Transverse colon (tissue), 4 donors: ENCODE measurements at regions not wholly inside any gene's neighbourhood (a gene's known extent, or its start where the extent isn't known, plus 50 kb on each side); places are given as distances from the start of the nearest gene placed in this dataset.

Experiments used
- DNase-seq: peaks from one replicate; pipeline ENCODE4 v3.0.0-alpha.2; 2019
- H3K27ac ChIP-seq, 4 donors: fragments of 200-600 bp; sonication (generic); 2 replicates each; pipeline ENCODE4 v1.5.1; 2016 to 2018; ENCODE audit warnings: inconsistent platforms in 4 of 4
- H3K27me3 ChIP-seq: fragments of 200-600 bp; sonication (generic); 2 replicates; pipeline ENCODE4 v1.5.1; 2017; ENCODE audit warnings: inconsistent platforms
- H3K36me3 ChIP-seq, 4 donors: fragments of 200-600 bp; sonication (generic); 2 replicates each; pipeline ENCODE4 v1.5.1; 2017 to 2019; ENCODE audit warnings: inconsistent platforms in 4 of 4
- H3K4me1 ChIP-seq, 4 donors: fragments of 200-600 bp; sonication (generic); 2 replicates each; pipeline ENCODE4 v1.5.1; 2017 to 2020; ENCODE audit warnings: inconsistent platforms in 4 of 4
- H3K4me3 ChIP-seq, 4 donors: fragments of 200-600 bp; sonication (generic); 1 replicate in 1 of 4; 2 replicates in 3 of 4; pipeline versions ENCODE4 v1.5.1 to v1.6.1; 2017 to 2019; ENCODE audit warnings: inconsistent platforms in 4 of 4
- H3K9me3 ChIP-seq, 2 donors: fragments of 200-600 bp; sonication (generic); 2 replicates each; pipeline ENCODE4 v1.5.1; 2017 to 2019; ENCODE audit warnings: inconsistent platforms in 2 of 2
- EP300 ChIP-seq: sonication (generic); formaldehyde crosslinking; IDR thresholded peaks from one replicate; pipeline ENCODE4 v1.6.1; 2017; ENCODE audit warnings: antibody characterized with exemption, low read depth
- POLR2A ChIP-seq: fragments of 450-650 bp; IDR thresholded peaks from one replicate; pipeline ENCODE4 v1.6.1; 2016; ENCODE audit warnings: antibody characterized with exemption, mild to moderate bottlenecking, moderate library complexity
- POLR2AphosphoS5 ChIP-seq, 3 donors: sonication (generic); formaldehyde crosslinking; IDR thresholded peaks; one replicate each; pipeline ENCODE4 v1.6.1; 2016; ENCODE audit warnings: antibody characterized with exemption in 3 of 3
- WGBS, 2 donors: methylation state at CpG; one replicate each; pipeline ENCODE4 v1.1.5; 2018; ENCODE audit warnings: low coverage in 1 of 2; 5-methylcytosine and 5-hydroxymethylcytosine counted together
- in situ Hi-C, 4 donors: fragments of 200-750 bp; cut with MboI; loops; one replicate each; pipeline versions ENCODE4 v1.15.0 to v1.15.1; 2017; ENCODE audit warnings: low sequenced_read_pairs in 3 of 4, low pct_ligation_motif_present in 1 of 4, low pct_unique_long_range_greater_than_20kb in 1 of 4
- intact Hi-C: fragments of 100-400 bp; cut with DNase I; formaldehyde crosslinking; loops from one replicate; pipeline ENCODE4 v1.15.1; 2023; ENCODE audit warnings: low total_unique reads
- TF ChIP-seq, protein P1 (sequence below), 5 experiments: fragments of 200-600 bp in 3 of 5; fragments of 450-650 bp in 2 of 5; sonication (generic) in 3 of 5; IDR thresholded peaks; 1 replicate in 2 of 5; 2 replicates in 3 of 5; pipeline ENCODE4 v1.5.1; 2016 to 2017; ENCODE audit warnings: antibody characterized with exemption in 5 of 5, inconsistent platforms in 3 of 5, mild to moderate bottlenecking in 2 of 5, moderate library complexity in 1 of 5

- no peak overlapping the region for H3K27ac ChIP-seq
- TF ChIP-seq EP300 (no peak), POLR2A (no peak), POLR2AphosphoS5 (IDR thresholded peaks at IDR 0.05) (no peak)
- TF ChIP-seq, protein P1, sequence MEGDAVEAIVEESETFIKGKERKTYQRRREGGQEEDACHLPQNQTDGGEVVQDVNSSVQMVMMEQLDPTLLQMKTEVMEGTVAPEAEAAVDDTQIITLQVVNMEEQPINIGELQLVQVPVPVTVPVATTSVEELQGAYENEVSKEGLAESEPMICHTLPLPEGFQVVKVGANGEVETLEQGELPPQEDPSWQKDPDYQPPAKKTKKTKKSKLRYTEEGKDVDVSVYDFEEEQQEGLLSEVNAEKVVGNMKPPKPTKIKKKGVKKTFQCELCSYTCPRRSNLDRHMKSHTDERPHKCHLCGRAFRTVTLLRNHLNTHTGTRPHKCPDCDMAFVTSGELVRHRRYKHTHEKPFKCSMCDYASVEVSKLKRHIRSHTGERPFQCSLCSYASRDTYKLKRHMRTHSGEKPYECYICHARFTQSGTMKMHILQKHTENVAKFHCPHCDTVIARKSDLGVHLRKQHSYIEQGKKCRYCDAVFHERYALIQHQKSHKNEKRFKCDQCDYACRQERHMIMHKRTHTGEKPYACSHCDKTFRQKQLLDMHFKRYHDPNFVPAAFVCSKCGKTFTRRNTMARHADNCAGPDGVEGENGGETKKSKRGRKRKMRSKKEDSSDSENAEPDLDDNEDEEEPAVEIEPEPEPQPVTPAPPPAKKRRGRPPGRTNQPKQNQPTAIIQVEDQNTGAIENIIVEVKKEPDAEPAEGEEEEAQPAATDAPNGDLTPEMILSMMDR (IDR thresholded peaks at IDR 0.05) = no peak
- intact Hi-C loops (no loop called here), in situ Hi-C loops (no loop called here)
- 86 to 100% methylated on average over 1 to 3 of the region's 3 CpGs for WGBS, 2 donors
- no peak overlapping the region for H3K4me3 ChIP-seq
- H3K36me3 ChIP-seq = no peaks in the 10 kb centered on the region
- no peaks in the 10 kb centered on the region for H3K27me3 ChIP-seq
- no peaks in the 10 kb centered on the region for H3K9me3 ChIP-seq
- DNase-seq = no peak
- H3K4me1 ChIP-seq = peaks cover 0 to 20% (median 9%) of the 10 kb centered on the region in 4 donors
These were observed 209.7 kb downstream of the SMAD2 start for GRCh38 chr18:47720741-47721140.

DNA sequence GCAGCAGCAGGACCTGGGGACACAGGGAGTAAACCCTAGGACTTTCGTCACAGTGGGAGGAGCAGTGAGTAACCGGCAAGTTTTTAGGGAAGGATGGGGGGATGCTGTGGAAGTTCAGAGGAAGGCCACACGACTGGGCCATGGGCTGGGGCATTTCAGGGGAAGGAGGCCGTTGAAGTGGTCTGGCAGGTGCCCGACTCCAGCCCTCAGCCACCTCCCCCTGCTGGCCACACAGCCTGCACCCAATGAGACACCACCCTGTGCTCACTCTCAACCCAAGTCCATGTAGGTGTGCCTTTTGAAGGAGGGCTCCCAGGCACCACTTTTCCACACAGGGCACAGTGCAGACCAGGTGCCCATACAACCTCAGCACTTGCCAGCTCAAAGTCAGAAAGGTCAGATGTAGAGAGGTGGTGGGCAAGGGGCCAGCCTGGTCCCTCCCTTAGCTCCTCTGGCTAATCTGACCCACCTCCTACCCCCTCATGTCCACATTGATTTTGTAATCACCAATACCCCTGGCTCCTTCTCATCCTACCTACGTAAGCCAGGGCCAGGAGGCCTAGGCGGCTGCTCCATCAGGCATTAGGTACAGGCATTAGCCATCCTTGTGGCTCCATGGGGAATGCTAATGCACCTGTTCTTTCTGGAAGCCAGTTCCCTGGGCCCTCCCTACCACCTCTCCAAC lies 211.2 kb downstream of the SMAD2 start:
- intact Hi-C loops = no loop called here

GRCh38 chr18:47718646-47719045 lies 211.8 kb downstream of the SMAD2 start:
- no peak for DNase-seq
- in situ Hi-C loops = no loop called here
- Histone ChIP-seq H3K27me3 (no peaks in the 10 kb centered on the region), H3K27ac (no peak overlapping the region), H3K4me1 (peaks cover 0 to 25% (median 9%) of the 10 kb centered on the region in 4 donors), H3K36me3 (no peaks in the 10 kb centered on the region), H3K9me3 (no peaks in the 10 kb centered on the region), H3K4me3 (no peak overlapping the region)
- TF ChIP-seq POLR2AphosphoS5 (IDR thresholded peaks at IDR 0.05) (no peak), POLR2A (no peak), EP300 (no peak)
- TF ChIP-seq, protein P1 (IDR thresholded peaks at IDR 0.05) = no peak
- intact Hi-C loops = no loop called here
- WGBS, 2 donors = 81% methylated on average over 1 of the region's 1 CpG; no CpG with 5 or more reads in 1 of the 2 donors

More for the DNA sequence above, 211.2 kb downstream of the SMAD2 start:
- Histone ChIP-seq H3K27ac (no peak overlapping the region), H3K27me3 (no peaks in the 10 kb centered on the region), H3K36me3 (no peaks in the 10 kb centered on the region), H3K4me1 (peaks cover 0 to 25% (median 9%) of the 10 kb centered on the region in 4 donors), H3K9me3 (no peaks in the 10 kb centered on the region), H3K4me3 (no peak overlapping the region)
- TF ChIP-seq POLR2AphosphoS5 (IDR thresholded peaks at IDR 0.05) (no peak), EP300 (no peak), POLR2A (no peak)
- TF ChIP-seq, protein P1 (IDR thresholded peaks at IDR 0.05) = no peak
- DNase-seq = no peak
- in situ Hi-C loops = no loop called here
- WGBS, 2 donors = 87% methylated on average over 7 of the region's 7 CpGs; no CpG with 5 or more reads in 1 of the 2 donors

- no peak for TF ChIP-seq POLR2A
- TF ChIP-seq EP300 = no peak
- TF ChIP-seq, protein P1 (IDR thresholded peaks at IDR 0.05) = no peak
- TF ChIP-seq POLR2AphosphoS5 (IDR thresholded peaks at IDR 0.05) = no peak
- H3K27ac ChIP-seq = peak overlapping the region; percentile 68 to 82 (median 73)
- peaks cover 0 to 25% (median 9%) of the 10 kb centered on the region in 4 donors for H3K4me1 ChIP-seq
- DNase-seq = peak; percentile 10
- H3K27me3 ChIP-seq = no peaks in the 10 kb centered on the region
- no peaks in the 10 kb centered on the region for H3K9me3 ChIP-seq
- no peaks in the 10 kb centered on the region for H3K36me3 ChIP-seq
- intact Hi-C loops (no loop called here), in situ Hi-C loops (no loop called here)
- H3K4me3 ChIP-seq = no peak overlapping the region
- 48% methylated on average over 3 of the region's 3 CpGs; no CpG with 5 or more reads in 1 of the 2 donors for WGBS, 2 donors
These were observed 213.2 kb downstream of the SMAD2 start for GRCh38 chr18:47717257-47717656.
